Fibroblast of lung (primary cell): ENCODE measurements at regions not wholly inside any gene's neighbourhood (a gene's known extent, or its start where the extent isn't known, plus 50 kb on each side); places are given as distances from the start of the nearest gene placed in this dataset.

Experiments used
- EZH2 ChIP-seq: IDR thresholded peaks from 2 replicates; pipeline ENCODE4 v1.5.1; 2012; ENCODE audit warnings: low read length, control low read depth, mild to moderate bottlenecking; ENCODE audit errors: missing control alignments
- TF ChIP-seq, protein P1 (sequence below), 2 donors: IDR thresholded peaks in 1 of 2; conservative IDR thresholded peaks in 1 of 2; 1 replicate in 1 of 2; 2 replicates in 1 of 2; pipeline ENCODE4 v1.5.1; 2011 to 2012; ENCODE audit warnings: low read length in 2 of 2, control low read depth in 1 of 2, inconsistent platforms in 1 of 2, low read depth in 1 of 2, mild to moderate bottlenecking in 1 of 2

DNA sequence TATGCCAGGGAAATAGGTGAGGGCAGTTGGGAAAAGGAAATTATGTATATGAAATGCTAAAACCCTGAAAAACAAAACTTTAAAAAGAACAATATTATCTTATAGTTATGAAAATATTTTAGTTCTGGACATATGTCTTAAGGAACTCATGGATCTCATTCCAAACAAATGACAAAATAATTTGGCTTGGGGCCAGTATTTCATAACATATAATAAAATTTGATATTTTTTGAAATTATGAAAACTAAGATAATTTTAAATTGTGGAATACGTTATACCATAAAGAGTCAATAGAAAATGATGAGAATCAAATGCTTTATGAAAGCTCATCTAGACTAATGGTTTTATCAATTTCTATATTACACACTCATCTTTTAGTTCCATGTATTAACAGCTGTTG lies 173.8 kb upstream of the DCN start:
- TF ChIP-seq, protein P1, sequence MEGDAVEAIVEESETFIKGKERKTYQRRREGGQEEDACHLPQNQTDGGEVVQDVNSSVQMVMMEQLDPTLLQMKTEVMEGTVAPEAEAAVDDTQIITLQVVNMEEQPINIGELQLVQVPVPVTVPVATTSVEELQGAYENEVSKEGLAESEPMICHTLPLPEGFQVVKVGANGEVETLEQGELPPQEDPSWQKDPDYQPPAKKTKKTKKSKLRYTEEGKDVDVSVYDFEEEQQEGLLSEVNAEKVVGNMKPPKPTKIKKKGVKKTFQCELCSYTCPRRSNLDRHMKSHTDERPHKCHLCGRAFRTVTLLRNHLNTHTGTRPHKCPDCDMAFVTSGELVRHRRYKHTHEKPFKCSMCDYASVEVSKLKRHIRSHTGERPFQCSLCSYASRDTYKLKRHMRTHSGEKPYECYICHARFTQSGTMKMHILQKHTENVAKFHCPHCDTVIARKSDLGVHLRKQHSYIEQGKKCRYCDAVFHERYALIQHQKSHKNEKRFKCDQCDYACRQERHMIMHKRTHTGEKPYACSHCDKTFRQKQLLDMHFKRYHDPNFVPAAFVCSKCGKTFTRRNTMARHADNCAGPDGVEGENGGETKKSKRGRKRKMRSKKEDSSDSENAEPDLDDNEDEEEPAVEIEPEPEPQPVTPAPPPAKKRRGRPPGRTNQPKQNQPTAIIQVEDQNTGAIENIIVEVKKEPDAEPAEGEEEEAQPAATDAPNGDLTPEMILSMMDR (conservative IDR thresholded peaks at IDR 0.05 in 1 of 2, IDR thresholded peaks at IDR 0.05 in 1 of 2; ENCODE audit: low read depth in 1 of 2, low read length in 2 of 2): no peak
- no peak for TF ChIP-seq EZH2
